K562 (cell line): ENCODE measurements at regions not wholly inside any gene's neighbourhood (a gene's known extent, or its start where the extent isn't known, plus 50 kb on each side); places are given as distances from the start of the nearest gene placed in this dataset.

ENCODE experiments used
- ATAC-seq: fragments of 200-7000 bp; cut with Tn5 transposase; 3 replicates; pipeline ENCODE4 v1.9.1; 2020; ENCODE audit warnings: moderate library complexity
- BruUV-seq: library from RNA; stranded (reverse); fragments of 400-500 nt; replicated peaks from 2 replicates; lab custom pipeline; 2021; lab: Mats Ljungman, UMichigan
- CTCF ChIA-PET: fragments of 300-600 bp; formaldehyde crosslinking; extraction: SDS; loops from one replicate; lab custom pipeline; 2021; ENCODE audit warnings: low intra/inter-chr PET ratio; lab: Yijun Ruan, JAX
- POLR2A ChIA-PET: fragments of 300-600, 350-650 bp; sonication (Branson Sonifier 250); formaldehyde crosslinking; extraction: SDS; loops from one replicate; lab custom pipeline; 2021; ENCODE audit warnings: antibody characterized with exemption, inconsistent platforms; lab: Yijun Ruan, JAX
- DNase-seq, 4 experiments: peaks; one replicate each; pipeline versions ENCODE4 v3.0.0 to v3.0.0-alpha.2; 2011 to 2018; ENCODE audit warnings: low spot score in 3 of 4, mixed read lengths in 3 of 4; ENCODE audit errors: extremely low read depth in 1 of 4
- FAIRE-seq: peaks from 2 replicates; lab custom pipeline; 2011; peaks lifted over from hg19 to GRCh38; lab: Jason Lieb, UNC
- H2AFZ ChIP-seq: 2 replicates; pipeline ENCODE4 v1.6.0; 2011; ENCODE audit warnings: low read depth, low read length, control low read depth, inconsistent platforms
- H3K27ac ChIP-seq: fragments of 200-600 bp; 3 replicates; pipeline ENCODE4 v1.8.0; 2011; ENCODE audit warnings: low read depth, mild to moderate bottlenecking, control low read depth, inconsistent platforms, low read length, moderate library complexity, mixed read lengths; ENCODE audit errors: extremely low read depth
- H3K27me3 ChIP-seq, 2 experiments: fragments of 300-600 bp in 1 of 2; 2 replicates in 1 of 2; 3 replicates in 1 of 2; pipeline versions ENCODE4 v1.6.0 to v1.8.0; 2011; ENCODE audit warnings: inconsistent platforms in 2 of 2, low read length in 2 of 2, mild to moderate bottlenecking in 1 of 2, mixed read lengths in 1 of 2, moderate library complexity in 1 of 2; ENCODE audit not compliant: control insufficient read depth in 2 of 2, insufficient read depth in 2 of 2
- H3K36me3 ChIP-seq: fragments of 300-600 bp; 3 replicates; pipeline ENCODE4 v1.8.0; 2011; ENCODE audit warnings: mild to moderate bottlenecking, low read length, inconsistent platforms; ENCODE audit not compliant: control insufficient read depth, insufficient read depth
- H3K4me1 ChIP-seq, 2 experiments: fragments of 200-600 bp in 1 of 2; replicated peaks in 1 of 2; 2 replicates in 1 of 2; 3 replicates in 1 of 2; pipeline versions ENCODE4 v1.5.1 to v1.8.0; 2011; ENCODE audit warnings: inconsistent platforms in 2 of 2, low read length in 2 of 2, mild to moderate bottlenecking in 1 of 2, mixed read lengths in 1 of 2, moderate library complexity in 1 of 2; ENCODE audit not compliant: control insufficient read depth in 2 of 2, insufficient read depth in 2 of 2
- H3K4me2 ChIP-seq: 2 replicates; pipeline ENCODE4 v1.6.1; 2011; ENCODE audit warnings: low read length, control low read depth, inconsistent platforms, mixed read lengths; ENCODE audit not compliant: insufficient read depth
- H3K4me3 ChIP-seq: fragments of 200-600 bp; sonication (generic), shearing (Covaris generic); 2 replicates; pipeline ENCODE4 v1.5.1; 2016; ENCODE audit warnings: control low read depth, inconsistent platforms
- H3K79me2 ChIP-seq: fragments of 200-600 bp; 3 replicates; pipeline ENCODE4 v1.8.0; 2011; ENCODE audit warnings: low read length, inconsistent platforms; ENCODE audit not compliant: control insufficient read depth, insufficient read depth
- H3K9ac ChIP-seq, 2 experiments: 2 replicates each; pipeline versions ENCODE4 v1.6.0 to v1.6.1; 2011; ENCODE audit warnings: low read depth in 2 of 2, low read length in 2 of 2, control low read depth in 1 of 2, inconsistent platforms in 1 of 2, mild to moderate bottlenecking in 1 of 2, mixed read lengths in 1 of 2; ENCODE audit not compliant: insufficient read depth in 1 of 2
- H3K9me1 ChIP-seq: one replicate; pipeline ENCODE4 v1.6.0; 2011; ENCODE audit warnings: inconsistent platforms, mild to moderate bottlenecking, low read length, moderate library complexity; ENCODE audit not compliant: control insufficient read depth, insufficient read depth
- H3K9me3 ChIP-seq: replicated peaks from 2 replicates; pipeline ENCODE4 v1.5.1; 2011; ENCODE audit warnings: low read depth, low read length, inconsistent platforms; ENCODE audit not compliant: control insufficient read depth, insufficient read depth
- H4K20me1 ChIP-seq: replicated peaks from 2 replicates; pipeline ENCODE4 v1.6.1; 2011; ENCODE audit warnings: low read length, inconsistent platforms, mixed read lengths; ENCODE audit not compliant: control insufficient read depth, insufficient read depth
- CREBBP ChIP-seq: IDR thresholded peaks from one replicate; pipeline ENCODE4 v1.6.1; 2012; ENCODE audit warnings: low read depth, mild to moderate bottlenecking, control low read depth, inconsistent platforms, low read length
- IRF2 ChIP-seq: sonication (generic); formaldehyde crosslinking; IDR thresholded peaks from 2 replicates; pipeline ENCODE4 v1.8.1; 2022; ENCODE audit warnings: mild to moderate bottlenecking, missing genetic modification reagents
- NR2F6 ChIP-seq: fragments of 450-650 bp; formaldehyde crosslinking; IDR thresholded peaks from 2 replicates; pipeline ENCODE4 v1.4.0; 2020; ENCODE audit warnings: mild to moderate bottlenecking
- RHOXF2B ChIP-seq: fragments of 250-450 bp; sonication (Bioruptor Pico); conservative IDR thresholded peaks from 2 replicates; pipeline ENCODE4 v1.5.1; 2021
- TSC22D4 ChIP-seq: fragments of 450-650 bp; IDR thresholded peaks from 2 replicates; pipeline ENCODE4 v1.6.1; 2016; ENCODE audit warnings: missing genetic modification characterization, missing biosample characterization, control low read depth
- ZNF311 ChIP-seq: fragments of 250-450 bp; sonication (Bioruptor Pico); IDR thresholded peaks from 2 replicates; pipeline ENCODE4 v1.4.0; 2020; ENCODE audit warnings: mild to moderate bottlenecking, moderate library complexity
- ZNF354B ChIP-seq: fragments of 250-450 bp; sonication (Bioruptor Pico); IDR thresholded peaks from 2 replicates; pipeline ENCODE4 v1.4.0; 2020
- WGBS: fragments of 100-300 bp; shearing (Covaris generic); methylation state at CpG from one replicate; pipeline ENCODE4 v1.1.6; 2016; ENCODE audit warnings: low coverage, mixed read lengths; ENCODE audit not compliant: insufficient coverage; ENCODE audit errors: missing lambda C conversion rate; 5-methylcytosine and 5-hydroxymethylcytosine counted together
- in situ Hi-C: fragments of 300-500 bp; cut with MboI; formaldehyde crosslinking; loops from 4 replicates; pipeline ENCODE4 v1.15.0; 2018; ENCODE audit warnings: inconsistent platforms, mixed read lengths
- intact Hi-C: fragments of 100-400 bp; cut with micrococcal nuclease; formaldehyde crosslinking; loops from 2 replicates; pipeline ENCODE4 v1.14.2; 2022
- TF ChIP-seq, protein P1 (sequence below): sonication (generic); formaldehyde crosslinking; IDR thresholded peaks from 2 replicates; pipeline ENCODE4 v1.8.0; 2023; ENCODE audit warnings: mild to moderate bottlenecking, missing genetic modification reagents
- TF ChIP-seq, protein P2 (sequence below): fragments of 450-650 bp; IDR thresholded peaks from 2 replicates; pipeline ENCODE4 v1.6.1; 2017; ENCODE audit warnings: antibody characterized with exemption
- TF ChIP-seq, protein P3 (sequence below): fragments of 200-800 bp; sonication (Bioruptor generic); IDR thresholded peaks from 2 replicates; pipeline ENCODE4 v1.6.1; 2016; ENCODE audit warnings: missing genetic modification characterization, missing compliant biosample characterization

DNA sequence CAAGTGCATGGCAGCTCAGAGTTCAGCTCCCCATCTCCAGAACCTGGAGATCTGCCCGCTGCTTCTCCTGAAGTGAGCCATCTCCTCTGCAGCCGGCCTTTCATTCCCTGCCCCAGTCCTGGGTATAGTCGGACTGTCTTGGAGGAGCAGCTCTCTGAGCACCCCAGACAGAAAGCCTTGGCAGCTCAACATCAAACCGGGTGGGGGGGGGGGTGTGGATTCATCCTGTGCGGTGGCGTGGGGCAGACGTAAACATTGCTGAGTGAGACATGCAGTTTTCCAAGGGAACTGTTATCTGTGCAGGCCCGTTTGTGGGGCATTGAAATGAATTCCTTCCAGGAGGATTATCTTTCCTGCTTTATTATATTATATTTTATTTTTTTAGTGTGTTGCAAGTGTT is 125.9 kb upstream of the MYCN start (continued):
- TF ChIP-seq RHOXF2B (CRISPR knock-in tag) (no peak), ZNF354B (CRISPR knock-in tag) (no peak), CREBBP (no peak), TSC22D4 (tag) (no peak)

DNA sequence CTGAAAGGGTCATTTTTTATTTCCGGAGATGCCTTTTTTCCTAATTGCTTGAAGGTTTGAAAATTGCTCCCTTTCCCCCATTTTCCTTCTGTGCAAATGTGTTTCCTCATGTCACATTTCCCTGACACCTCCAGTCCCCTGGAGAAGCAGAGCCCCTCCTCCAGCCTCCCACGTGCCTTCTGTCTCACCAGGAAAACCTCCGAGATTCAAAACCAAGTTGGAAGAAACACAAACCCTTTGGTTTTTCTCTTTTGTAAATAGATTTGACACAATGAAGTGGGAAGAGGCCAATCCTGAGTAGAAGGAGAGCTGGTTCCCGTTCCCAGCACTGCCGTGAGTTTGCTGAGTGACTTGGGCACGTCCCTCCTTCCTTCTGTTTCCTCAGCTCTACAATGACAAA is 125.4 kb upstream of the MYCN start:
- no peak overlapping the region for H2AFZ ChIP-seq
- no peak overlapping the region for H3K4me3 ChIP-seq
- H3K9me1 ChIP-seq = no peaks in the 10 kb centered on the region
- WGBS = 0% methylated on average over 4 of the region's 6 CpGs
- ATAC-seq = no peak
- intact Hi-C loops = no loop called here
- no peak for DNase-seq
- ChIA-PET POLR2A (no interaction called here), CTCF (no interaction called here)
- no peak overlapping the region for H3K27ac ChIP-seq
- H3K79me2 ChIP-seq = no peaks in the 10 kb centered on the region
- H3K36me3 ChIP-seq = no peaks in the 10 kb centered on the region
- no peaks in the 10 kb centered on the region; the same call in 1 of the 2 replicates for H4K20me1 ChIP-seq
- peaks cover 17 to 53% of the 10 kb centered on the region in 2 experiments; a peak in 3 of 5 replicates for H3K27me3 ChIP-seq
- no peaks in the 10 kb centered on the region for H3K9me3 ChIP-seq
- BruUV-seq = no TSS peak
- no peak overlapping the region for H3K4me2 ChIP-seq
- FAIRE-seq = no peak
- no peak overlapping the region for H3K9ac ChIP-seq
- H3K4me1 ChIP-seq = no peaks in the 10 kb centered on the region
- in situ Hi-C loops = no loop called here
- TF ChIP-seq, protein P1, sequence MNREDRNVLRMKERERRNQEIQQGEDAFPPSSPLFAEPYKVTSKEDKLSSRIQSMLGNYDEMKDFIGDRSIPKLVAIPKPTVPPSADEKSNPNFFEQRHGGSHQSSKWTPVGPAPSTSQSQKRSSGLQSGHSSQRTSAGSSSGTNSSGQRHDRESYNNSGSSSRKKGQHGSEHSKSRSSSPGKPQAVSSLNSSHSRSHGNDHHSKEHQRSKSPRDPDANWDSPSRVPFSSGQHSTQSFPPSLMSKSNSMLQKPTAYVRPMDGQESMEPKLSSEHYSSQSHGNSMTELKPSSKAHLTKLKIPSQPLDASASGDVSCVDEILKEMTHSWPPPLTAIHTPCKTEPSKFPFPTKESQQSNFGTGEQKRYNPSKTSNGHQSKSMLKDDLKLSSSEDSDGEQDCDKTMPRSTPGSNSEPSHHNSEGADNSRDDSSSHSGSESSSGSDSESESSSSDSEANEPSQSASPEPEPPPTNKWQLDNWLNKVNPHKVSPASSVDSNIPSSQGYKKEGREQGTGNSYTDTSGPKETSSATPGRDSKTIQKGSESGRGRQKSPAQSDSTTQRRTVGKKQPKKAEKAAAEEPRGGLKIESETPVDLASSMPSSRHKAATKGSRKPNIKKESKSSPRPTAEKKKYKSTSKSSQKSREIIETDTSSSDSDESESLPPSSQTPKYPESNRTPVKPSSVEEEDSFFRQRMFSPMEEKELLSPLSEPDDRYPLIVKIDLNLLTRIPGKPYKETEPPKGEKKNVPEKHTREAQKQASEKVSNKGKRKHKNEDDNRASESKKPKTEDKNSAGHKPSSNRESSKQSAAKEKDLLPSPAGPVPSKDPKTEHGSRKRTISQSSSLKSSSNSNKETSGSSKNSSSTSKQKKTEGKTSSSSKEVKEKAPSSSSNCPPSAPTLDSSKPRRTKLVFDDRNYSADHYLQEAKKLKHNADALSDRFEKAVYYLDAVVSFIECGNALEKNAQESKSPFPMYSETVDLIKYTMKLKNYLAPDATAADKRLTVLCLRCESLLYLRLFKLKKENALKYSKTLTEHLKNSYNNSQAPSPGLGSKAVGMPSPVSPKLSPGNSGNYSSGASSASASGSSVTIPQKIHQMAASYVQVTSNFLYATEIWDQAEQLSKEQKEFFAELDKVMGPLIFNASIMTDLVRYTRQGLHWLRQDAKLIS (CRISPR knock-in tag) = no peak
- TF ChIP-seq ZNF311 (no peak), NR2F6 (CRISPR knock-in tag) (no peak), IRF2 (CRISPR knock-in tag) (no peak)
- TF ChIP-seq, protein P2, sequence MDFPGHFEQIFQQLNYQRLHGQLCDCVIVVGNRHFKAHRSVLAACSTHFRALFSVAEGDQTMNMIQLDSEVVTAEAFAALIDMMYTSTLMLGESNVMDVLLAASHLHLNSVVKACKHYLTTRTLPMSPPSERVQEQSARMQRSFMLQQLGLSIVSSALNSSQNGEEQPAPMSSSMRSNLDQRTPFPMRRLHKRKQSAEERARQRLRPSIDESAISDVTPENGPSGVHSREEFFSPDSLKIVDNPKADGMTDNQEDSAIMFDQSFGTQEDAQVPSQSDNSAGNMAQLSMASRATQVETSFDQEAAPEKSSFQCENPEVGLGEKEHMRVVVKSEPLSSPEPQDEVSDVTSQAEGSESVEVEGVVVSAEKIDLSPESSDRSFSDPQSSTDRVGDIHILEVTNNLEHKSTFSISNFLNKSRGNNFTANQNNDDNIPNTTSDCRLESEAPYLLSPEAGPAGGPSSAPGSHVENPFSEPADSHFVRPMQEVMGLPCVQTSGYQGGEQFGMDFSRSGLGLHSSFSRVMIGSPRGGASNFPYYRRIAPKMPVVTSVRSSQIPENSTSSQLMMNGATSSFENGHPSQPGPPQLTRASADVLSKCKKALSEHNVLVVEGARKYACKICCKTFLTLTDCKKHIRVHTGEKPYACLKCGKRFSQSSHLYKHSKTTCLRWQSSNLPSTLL = no peak
- TF ChIP-seq, protein P3, sequence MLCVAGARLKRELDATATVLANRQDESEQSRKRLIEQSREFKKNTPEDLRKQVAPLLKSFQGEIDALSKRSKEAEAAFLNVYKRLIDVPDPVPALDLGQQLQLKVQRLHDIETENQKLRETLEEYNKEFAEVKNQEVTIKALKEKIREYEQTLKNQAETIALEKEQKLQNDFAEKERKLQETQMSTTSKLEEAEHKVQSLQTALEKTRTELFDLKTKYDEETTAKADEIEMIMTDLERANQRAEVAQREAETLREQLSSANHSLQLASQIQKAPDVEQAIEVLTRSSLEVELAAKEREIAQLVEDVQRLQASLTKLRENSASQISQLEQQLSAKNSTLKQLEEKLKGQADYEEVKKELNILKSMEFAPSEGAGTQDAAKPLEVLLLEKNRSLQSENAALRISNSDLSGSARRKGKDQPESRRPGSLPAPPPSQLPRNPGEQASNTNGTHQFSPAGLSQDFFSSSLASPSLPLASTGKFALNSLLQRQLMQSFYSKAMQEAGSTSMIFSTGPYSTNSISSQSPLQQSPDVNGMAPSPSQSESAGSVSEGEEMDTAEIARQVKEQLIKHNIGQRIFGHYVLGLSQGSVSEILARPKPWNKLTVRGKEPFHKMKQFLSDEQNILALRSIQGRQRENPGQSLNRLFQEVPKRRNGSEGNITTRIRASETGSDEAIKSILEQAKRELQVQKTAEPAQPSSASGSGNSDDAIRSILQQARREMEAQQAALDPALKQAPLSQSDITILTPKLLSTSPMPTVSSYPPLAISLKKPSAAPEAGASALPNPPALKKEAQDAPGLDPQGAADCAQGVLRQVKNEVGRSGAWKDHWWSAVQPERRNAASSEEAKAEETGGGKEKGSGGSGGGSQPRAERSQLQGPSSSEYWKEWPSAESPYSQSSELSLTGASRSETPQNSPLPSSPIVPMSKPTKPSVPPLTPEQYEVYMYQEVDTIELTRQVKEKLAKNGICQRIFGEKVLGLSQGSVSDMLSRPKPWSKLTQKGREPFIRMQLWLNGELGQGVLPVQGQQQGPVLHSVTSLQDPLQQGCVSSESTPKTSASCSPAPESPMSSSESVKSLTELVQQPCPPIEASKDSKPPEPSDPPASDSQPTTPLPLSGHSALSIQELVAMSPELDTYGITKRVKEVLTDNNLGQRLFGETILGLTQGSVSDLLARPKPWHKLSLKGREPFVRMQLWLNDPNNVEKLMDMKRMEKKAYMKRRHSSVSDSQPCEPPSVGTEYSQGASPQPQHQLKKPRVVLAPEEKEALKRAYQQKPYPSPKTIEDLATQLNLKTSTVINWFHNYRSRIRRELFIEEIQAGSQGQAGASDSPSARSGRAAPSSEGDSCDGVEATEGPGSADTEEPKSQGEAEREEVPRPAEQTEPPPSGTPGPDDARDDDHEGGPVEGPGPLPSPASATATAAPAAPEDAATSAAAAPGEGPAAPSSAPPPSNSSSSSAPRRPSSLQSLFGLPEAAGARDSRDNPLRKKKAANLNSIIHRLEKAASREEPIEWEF (CRISPR knock-in tag) = no peak
